Ascending aorta (tissue), 2 donors: ENCODE measurements at regions not wholly inside any gene's neighbourhood (a gene's known extent, or its start where the extent isn't known, plus 50 kb on each side); places are given as distances from the start of the nearest gene placed in this dataset.

Experiments used
- DNase-seq, 2 donors: peaks; one replicate each; pipeline ENCODE4 v3.0.0-alpha.2; 2019; ENCODE audit warnings: low spot score in 2 of 2
- H3K27ac ChIP-seq, 2 donors: fragments of 200-600 bp; sonication (generic); one replicate each; pipeline ENCODE4 v1.5.1; 2016 to 2017; ENCODE audit warnings: mild to moderate bottlenecking in 1 of 2
- H3K27me3 ChIP-seq: fragments of 200-600 bp; sonication (generic); one replicate; pipeline ENCODE4 v1.5.1; 2017
- H3K36me3 ChIP-seq, 2 donors: fragments of 200-600 bp; sonication (generic); one replicate each; pipeline ENCODE4 v1.5.1; 2016
- H3K4me1 ChIP-seq, 2 donors: fragments of 200-600 bp; sonication (generic); one replicate each; pipeline ENCODE4 v1.5.1; 2016 to 2017; ENCODE audit warnings: mild to moderate bottlenecking in 1 of 2
- H3K4me3 ChIP-seq, 2 donors: fragments of 200-600 bp; sonication (generic); one replicate each; pipeline ENCODE4 v1.5.1; 2016 to 2017; ENCODE audit warnings: mild to moderate bottlenecking in 1 of 2
- H3K9me3 ChIP-seq, 2 donors: fragments of 200-600 bp; sonication (generic); one replicate each; pipeline ENCODE4 v1.5.1; 2016
- intact Hi-C: fragments of 100-400 bp; cut with DNase I; formaldehyde crosslinking; loops from one replicate; pipeline ENCODE4 v1.15.1; 2023
- TF ChIP-seq, protein P1 (sequence below), 3 experiments: fragments of 200-600 bp in 2 of 3; fragments of 450-650 bp in 1 of 3; sonication (generic) in 2 of 3; IDR thresholded peaks; one replicate each; pipeline ENCODE4 v1.5.1; 2016 to 2019; ENCODE audit warnings: antibody characterized with exemption in 3 of 3, mild to moderate bottlenecking in 1 of 3, moderate library complexity in 1 of 3

DNA sequence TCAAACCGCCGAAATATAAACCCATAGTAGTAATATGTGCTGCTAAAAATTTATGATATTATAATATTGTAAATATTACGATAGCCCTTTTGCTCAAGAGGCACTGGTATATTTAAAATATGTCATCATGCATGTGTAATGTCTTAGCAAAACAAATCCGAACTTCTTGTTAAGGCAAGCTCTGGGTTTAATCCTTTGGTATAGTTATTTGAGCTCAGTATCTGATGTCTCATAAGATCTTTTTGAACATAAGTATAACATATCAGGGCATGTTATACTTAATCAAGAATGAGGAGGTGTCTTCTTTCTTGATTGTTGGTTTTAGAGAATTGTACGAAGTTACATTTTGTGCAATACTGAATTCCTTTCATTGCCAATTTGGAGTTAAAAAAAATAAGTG lies 154.1 kb upstream of the CBLB start:
- no peak overlapping the region for H3K27ac ChIP-seq
- no peak for DNase-seq
- peaks cover 0 to 2% of the 10 kb centered on the region in 2 donors for H3K4me1 ChIP-seq
- TF ChIP-seq, protein P1, sequence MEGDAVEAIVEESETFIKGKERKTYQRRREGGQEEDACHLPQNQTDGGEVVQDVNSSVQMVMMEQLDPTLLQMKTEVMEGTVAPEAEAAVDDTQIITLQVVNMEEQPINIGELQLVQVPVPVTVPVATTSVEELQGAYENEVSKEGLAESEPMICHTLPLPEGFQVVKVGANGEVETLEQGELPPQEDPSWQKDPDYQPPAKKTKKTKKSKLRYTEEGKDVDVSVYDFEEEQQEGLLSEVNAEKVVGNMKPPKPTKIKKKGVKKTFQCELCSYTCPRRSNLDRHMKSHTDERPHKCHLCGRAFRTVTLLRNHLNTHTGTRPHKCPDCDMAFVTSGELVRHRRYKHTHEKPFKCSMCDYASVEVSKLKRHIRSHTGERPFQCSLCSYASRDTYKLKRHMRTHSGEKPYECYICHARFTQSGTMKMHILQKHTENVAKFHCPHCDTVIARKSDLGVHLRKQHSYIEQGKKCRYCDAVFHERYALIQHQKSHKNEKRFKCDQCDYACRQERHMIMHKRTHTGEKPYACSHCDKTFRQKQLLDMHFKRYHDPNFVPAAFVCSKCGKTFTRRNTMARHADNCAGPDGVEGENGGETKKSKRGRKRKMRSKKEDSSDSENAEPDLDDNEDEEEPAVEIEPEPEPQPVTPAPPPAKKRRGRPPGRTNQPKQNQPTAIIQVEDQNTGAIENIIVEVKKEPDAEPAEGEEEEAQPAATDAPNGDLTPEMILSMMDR (IDR thresholded peaks at IDR 0.05): no peak
- intact Hi-C loops: no loop called here
- no peaks in the 10 kb centered on the region for H3K36me3 ChIP-seq
- no peaks in the 10 kb centered on the region for H3K27me3 ChIP-seq
- no peaks in the 10 kb centered on the region for H3K9me3 ChIP-seq
- H3K4me3 ChIP-seq: no peak overlapping the region

DNA sequence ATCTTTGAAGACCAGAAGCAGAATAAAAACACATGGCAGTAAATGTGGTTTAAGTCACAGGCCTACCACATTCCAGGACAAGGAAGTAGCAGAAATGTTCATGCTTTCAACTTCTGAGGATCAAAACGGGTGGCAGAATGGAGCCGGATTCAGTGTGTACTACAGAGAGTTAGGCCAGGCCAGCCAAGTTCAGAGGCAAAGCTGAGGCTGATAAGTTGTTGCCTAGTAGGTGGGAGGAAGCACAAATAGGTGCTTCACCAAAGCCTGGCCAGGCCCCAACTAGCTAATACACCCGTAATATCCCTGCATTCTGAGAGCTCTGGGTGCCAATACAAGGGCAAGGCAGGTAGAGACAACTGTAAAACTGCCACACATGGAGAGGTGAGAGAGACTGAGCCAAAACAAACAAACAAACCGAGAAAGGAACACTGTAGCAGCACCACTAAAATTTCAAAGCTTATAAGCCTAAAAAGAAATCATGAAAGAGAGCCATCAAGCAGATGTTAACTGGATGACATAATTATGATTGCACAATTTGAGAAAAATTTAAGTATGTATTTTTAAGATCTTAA lies 156.4 kb upstream of the CBLB start:
- peaks cover 0 to 2% of the 10 kb centered on the region in 2 donors for H3K4me1 ChIP-seq
- TF ChIP-seq, protein P1 (IDR thresholded peaks at IDR 0.05): no peak
- H3K27me3 ChIP-seq: no peaks in the 10 kb centered on the region
- intact Hi-C loops: no loop called here
- no peak for DNase-seq
- no peak overlapping the region for H3K4me3 ChIP-seq
- no peaks in the 10 kb centered on the region for H3K9me3 ChIP-seq
- H3K36me3 ChIP-seq: no peaks in the 10 kb centered on the region
- H3K27ac ChIP-seq: peak overlapping the region; percentile 47 to 51

DNA sequence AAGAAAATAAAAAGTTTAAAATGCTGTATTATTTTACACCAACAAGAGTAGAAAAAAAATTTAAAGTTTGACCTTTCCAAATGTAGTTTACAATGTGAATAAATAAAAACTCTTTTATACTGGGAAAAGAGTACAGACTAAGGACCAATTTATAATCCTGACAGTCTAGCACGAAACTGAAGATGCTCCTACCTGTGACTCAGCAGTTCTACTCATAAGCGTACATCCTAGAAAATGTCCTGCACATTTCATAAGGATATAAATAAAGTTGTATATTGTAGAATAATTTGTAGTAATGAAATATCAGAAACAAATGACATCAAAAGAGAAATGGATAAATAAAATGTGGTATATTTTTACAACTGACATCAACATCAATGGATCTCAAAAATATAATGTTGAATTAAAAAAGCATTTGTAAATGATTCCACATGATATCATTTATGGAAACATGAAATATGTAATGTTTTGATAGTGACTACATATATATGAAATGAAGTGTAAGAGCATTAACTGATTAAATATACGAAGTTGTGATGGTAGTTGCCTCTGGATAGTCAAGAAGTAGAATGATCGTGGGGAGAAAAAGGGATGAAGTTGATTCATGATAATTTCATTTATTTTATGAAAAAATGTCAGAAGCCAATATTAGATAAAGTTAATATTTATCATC lies 161.3 kb upstream of the CBLB start:
- no peaks in the 10 kb centered on the region for H3K27me3 ChIP-seq
- H3K36me3 ChIP-seq: no peaks in the 10 kb centered on the region
- H3K4me1 ChIP-seq: peaks cover 0 to 2% of the 10 kb centered on the region in 2 donors
- no peak overlapping the region for H3K27ac ChIP-seq
- intact Hi-C loops: no loop called here
- DNase-seq: no peak
- TF ChIP-seq, protein P1 (IDR thresholded peaks at IDR 0.05): no peak
- H3K4me3 ChIP-seq: no peak overlapping the region
- H3K9me3 ChIP-seq: no peaks in the 10 kb centered on the region

DNA sequence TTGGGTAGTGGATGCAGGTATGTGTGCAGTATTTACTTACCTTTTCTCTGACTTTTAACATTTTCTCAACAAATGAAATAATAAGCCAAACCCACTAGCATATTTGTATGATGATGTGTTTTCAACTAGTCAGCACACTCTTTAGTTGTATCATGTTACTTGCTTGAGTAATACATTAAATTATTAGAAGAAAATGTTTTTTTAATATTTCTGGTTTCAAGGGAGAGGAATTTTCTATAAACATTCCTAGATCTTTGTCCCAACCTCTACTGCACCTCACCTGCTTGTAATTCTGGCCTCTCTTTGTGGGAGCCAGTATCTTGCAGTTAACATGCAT lies 161.8 kb upstream of the CBLB start:
- no peak for DNase-seq
- Histone ChIP-seq H3K27me3 (no peaks in the 10 kb centered on the region), H3K9me3 (no peaks in the 10 kb centered on the region), H3K4me1 (no peaks in the 10 kb centered on the region), H3K27ac (no peak overlapping the region), H3K4me3 (no peak overlapping the region), H3K36me3 (no peaks in the 10 kb centered on the region)
- TF ChIP-seq, protein P1 (IDR thresholded peaks at IDR 0.05): no peak
- intact Hi-C loops: no loop called here

DNA sequence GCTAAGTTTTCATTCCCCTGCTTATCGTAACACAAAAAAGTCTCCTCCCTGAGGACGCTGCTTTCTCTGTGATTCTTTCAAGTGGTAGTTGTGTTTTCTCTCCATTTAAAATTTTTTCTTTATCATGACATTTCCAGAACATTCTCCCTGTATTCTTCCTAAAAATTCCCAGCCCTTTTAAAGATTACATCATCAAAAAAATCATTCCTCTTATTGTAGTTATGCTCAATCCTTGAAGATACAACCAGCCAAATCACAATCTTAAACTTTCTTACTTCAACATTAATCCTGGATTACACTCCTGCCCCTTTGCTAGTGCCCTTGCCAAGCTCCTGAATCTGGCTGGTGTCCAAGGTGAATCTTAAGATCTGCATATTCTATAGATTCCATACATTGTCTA lies 163.7 kb upstream of the CBLB start:
- Histone ChIP-seq H3K27me3 (no peaks in the 10 kb centered on the region), H3K4me1 (no peaks in the 10 kb centered on the region), H3K9me3 (no peaks in the 10 kb centered on the region), H3K4me3 (no peak overlapping the region), H3K27ac (no peak overlapping the region), H3K36me3 (no peaks in the 10 kb centered on the region)
- TF ChIP-seq, protein P1 (IDR thresholded peaks at IDR 0.05): no peak
- DNase-seq: no peak
- intact Hi-C loops: no loop called here
